ENCODE measurements at regions not wholly inside any gene's neighbourhood (a gene's known extent, or its start where the extent isn't known, plus 50 kb on each side); places are given as distances from the start of the nearest gene placed in this dataset.

- TF ChIP-seq CEBPB (tag; IDR thresholded peaks at IDR 0.05) (no peak), FOXK2 (conservative IDR thresholded peaks at IDR 0.05 in 1 of 2, IDR thresholded peaks at IDR 0.05 in 1 of 2; ENCODE audit: low read depth in 2 of 2) (no peak), POLR2A (conservative IDR thresholded peaks at IDR 0.05) (no peak), EZH2 (IDR thresholded peaks at IDR 0.05; ENCODE audit: borderline replicate concordance, low read depth, low read length) (no peak), HNRNPK (IDR thresholded peaks at IDR 0.05; ENCODE audit: low read depth, low read length, poor library complexity, severe bottlenecking) (no peak), POLR2AphosphoS5 (IDR thresholded peaks at IDR 0.05; ENCODE audit: control insufficient read depth, insufficient read depth, low read depth, low read length) (no peak), REST (IDR thresholded peaks at IDR 0.05; ENCODE audit: borderline replicate concordance) (no peak), REST (CRISPR knock-in tag; IDR thresholded peaks at IDR 0.05; ENCODE audit: low read depth) (no peak), THRAP3 (IDR thresholded peaks at IDR 0.05; ENCODE audit: borderline replicate concordance) (no peak), NR2C2 (CRISPR knock-in tag; IDR thresholded peaks at IDR 0.05) (no peak), NR2C2 (tag; IDR thresholded peaks at IDR 0.05) (no peak)
Measured at GRCh38 chr10:123390332-123390731, 236.1 kb downstream of the BUB3 start.
